ENCODE measurements at regions not wholly inside any gene's neighbourhood (a gene's known extent, or its start where the extent isn't known, plus 50 kb on each side); places are given as distances from the start of the nearest gene placed in this dataset.

- no peak overlapping the region for H3K4me3 Mint-ChIP-seq
These were observed 91.9 kb upstream of the MANSC4 start for GRCh38 chr12:27871946-27872345.

GRCh38 chr12:27870939-27871338 lies 90.9 kb upstream of the MANSC4 start:
- Histone ChIP-seq H3K36me3 (ENCODE audit: insufficient read depth) (no peaks in the 10 kb centered on the region), H3F3A (replicated peaks; ENCODE audit: low read depth) (no peaks in the 10 kb centered on the region), H3K4me2 (no peak overlapping the region), H3K79me2 (replicated peaks; ENCODE audit: insufficient read depth) (no peaks in the 10 kb centered on the region), H3K4me3 (no peak overlapping the region), H3K9me2 (ENCODE audit: insufficient read depth) (peaks cover 9% of the 10 kb centered on the region; the same call in 1 of the 2 replicates), H3K4me1 (ENCODE audit: insufficient read depth) (no peaks in the 10 kb centered on the region), H2AFZ (peak overlapping the region; percentile 74), H4K20me1 (replicated peaks; ENCODE audit: insufficient read depth) (no peaks in the 10 kb centered on the region), H3K27me3 (ENCODE audit: insufficient read depth) (no peaks in the 10 kb centered on the region), H3K27ac (ENCODE audit: low read depth) (no peak overlapping the region)
- DNase-seq (ENCODE audit: low spot score) (no peak), ATAC-seq (no peak)
- H3K9me3 Mint-ChIP-seq: peaks cover 20% of the 10 kb centered on the region
- H3K27ac Mint-ChIP-seq: no peak overlapping the region
- H3K27me3 Mint-ChIP-seq (ENCODE audit: insufficient read depth, low read depth, poor library complexity): peaks cover 2% of the 10 kb centered on the region
- H3K36me3 Mint-ChIP-seq (ENCODE audit: low read depth): peaks cover 7% of the 10 kb centered on the region
- no peak overlapping the region for H3K4me3 Mint-ChIP-seq
- no peaks in the 10 kb centered on the region for H3K4me1 Mint-ChIP-seq
- TF ChIP-seq POLR2AphosphoS5 (IDR thresholded peaks at IDR 0.05; ENCODE audit: low read depth) (no peak), REST (IDR thresholded peaks at IDR 0.05; ENCODE audit: unreplicated experiment) (no peak), ZNF114 (CRISPR knock-in tag; IDR thresholded peaks at IDR 0.05) (no peak), CTCF (conservative IDR thresholded peaks at IDR 0.05; ENCODE audit: low read depth in 2 of 2) (no peak), EZH2phosphoT487 (IDR thresholded peaks at IDR 0.05; ENCODE audit: unreplicated experiment) (no peak), CREB1 (CRISPR knock-in tag; IDR thresholded peaks at IDR 0.05; ENCODE audit: low read depth) (no peak), JUNB (IDR thresholded peaks at IDR 0.05; ENCODE audit: unreplicated experiment) (no peak)

More at GRCh38 chr12:27871946-27872345, 91.9 kb upstream of the MANSC4 start:
- Histone ChIP-seq H2AFZ (no peak overlapping the region), H3K4me1 (ENCODE audit: insufficient read depth) (no peaks in the 10 kb centered on the region), H3K9me2 (ENCODE audit: insufficient read depth) (peaks cover 9% of the 10 kb centered on the region; the same call in 1 of the 2 replicates), H4K20me1 (replicated peaks; ENCODE audit: insufficient read depth) (no peaks in the 10 kb centered on the region), H3K79me2 (replicated peaks; ENCODE audit: insufficient read depth) (no peaks in the 10 kb centered on the region), H3F3A (replicated peaks; ENCODE audit: low read depth) (no peaks in the 10 kb centered on the region), H3K36me3 (ENCODE audit: insufficient read depth) (no peaks in the 10 kb centered on the region), H3K27ac (ENCODE audit: low read depth) (no peak overlapping the region), H3K4me3 (no peak overlapping the region), H3K4me2 (no peak overlapping the region), H3K27me3 (ENCODE audit: insufficient read depth) (no peaks in the 10 kb centered on the region)
- no peaks in the 10 kb centered on the region for H3K4me1 Mint-ChIP-seq
- peaks cover 7% of the 10 kb centered on the region for H3K36me3 Mint-ChIP-seq (ENCODE audit: low read depth)
- H3K27me3 Mint-ChIP-seq (ENCODE audit: insufficient read depth, low read depth, poor library complexity): peaks cover 2% of the 10 kb centered on the region
- DNase-seq (ENCODE audit: low spot score) (no peak), ATAC-seq (no peak)
- H3K9me3 Mint-ChIP-seq: peaks cover 20% of the 10 kb centered on the region
- no peak overlapping the region for H3K27ac Mint-ChIP-seq
- TF ChIP-seq ETS1 (IDR thresholded peaks at IDR 0.05) (no peak), REST (IDR thresholded peaks at IDR 0.05; ENCODE audit: unreplicated experiment) (no peak)
